Aorta (tissue), 5 donors: ENCODE measurements at regions not wholly inside any gene's neighbourhood (a gene's known extent, or its start where the extent isn't known, plus 50 kb on each side); places are given as distances from the start of the nearest gene placed in this dataset.
"Not testable (repeated sequence)": the region's sequence is repeated elsewhere in the genome, so short reads cannot be mapped to it uniquely, and the experiment has no call there.

Source experiments
- ATAC-seq: fragments of 200-7000 bp; cut with Tn5 transposase; one replicate; pipeline ENCODE4 v1.9.1; 2022; ENCODE audit warnings: moderate library complexity; ENCODE audit not compliant: low FRiP score
- DNase-seq, 2 donors: peaks; one replicate each; pipeline ENCODE4 v3.0.0-alpha.2; 2020
- H3K27ac ChIP-seq, 2 donors: one replicate each; pipeline ENCODE4 v1.5.1; 2013; ENCODE audit warnings: low read length in 2 of 2, mild to moderate bottlenecking in 2 of 2, moderate library complexity in 2 of 2, control low read depth in 1 of 2, inconsistent platforms in 1 of 2, low read depth in 1 of 2
- H3K27me3 ChIP-seq, 2 donors: one replicate each; pipeline ENCODE4 v1.6.1; 2013; ENCODE audit warnings: control low read depth in 1 of 2, low read length in 1 of 2, mild to moderate bottlenecking in 1 of 2, moderate library complexity in 1 of 2; ENCODE audit not compliant: insufficient read depth in 2 of 2, control insufficient read depth in 1 of 2
- H3K36me3 ChIP-seq, 2 donors: one replicate each; pipeline ENCODE4 v1.6.1; 2013; ENCODE audit warnings: control low read depth in 1 of 2, low read length in 1 of 2, mild to moderate bottlenecking in 1 of 2; ENCODE audit not compliant: insufficient read depth in 2 of 2, control insufficient read depth in 1 of 2
- H3K4me1 ChIP-seq, 2 donors: one replicate each; pipeline ENCODE4 v1.6.1; 2013; ENCODE audit warnings: low read length in 2 of 2, control low read depth in 1 of 2, mild to moderate bottlenecking in 1 of 2, moderate library complexity in 1 of 2; ENCODE audit not compliant: insufficient read depth in 2 of 2, control insufficient read depth in 1 of 2
- H3K4me3 ChIP-seq, 2 donors: one replicate each; pipeline ENCODE4 v1.5.1; 2013; ENCODE audit warnings: low read length in 2 of 2, control low read depth in 1 of 2, mild to moderate bottlenecking in 1 of 2
- H3K9me3 ChIP-seq: one replicate; pipeline ENCODE4 v1.6.1; 2013; ENCODE audit warnings: mild to moderate bottlenecking, low read length; ENCODE audit not compliant: control insufficient read depth
- WGBS, 2 donors: extraction: QIAGEN DNeasy Blood & Tissue Kit; methylation state at CpG; one replicate each; pipeline ENCODE4 v1.1.7; 2013; 5-methylcytosine and 5-hydroxymethylcytosine counted together
- intact Hi-C, 2 donors: fragments of 100-400 bp; cut with DNase I; formaldehyde crosslinking; loops; one replicate each; pipeline versions ENCODE4 v1.14.2 to v1.15.0; 2022
- donor health status: healthy with polysubstance abuse.
- donor health status: Bipolar disorder and iron deficiency.
- donor health status: DM: no; HTN: no; CAD: no.
- donor health status: DM: no; HTN: no; CAD: no.
- donor health status: DM: yes; HTN: yes; CAD: no.

DNA sequence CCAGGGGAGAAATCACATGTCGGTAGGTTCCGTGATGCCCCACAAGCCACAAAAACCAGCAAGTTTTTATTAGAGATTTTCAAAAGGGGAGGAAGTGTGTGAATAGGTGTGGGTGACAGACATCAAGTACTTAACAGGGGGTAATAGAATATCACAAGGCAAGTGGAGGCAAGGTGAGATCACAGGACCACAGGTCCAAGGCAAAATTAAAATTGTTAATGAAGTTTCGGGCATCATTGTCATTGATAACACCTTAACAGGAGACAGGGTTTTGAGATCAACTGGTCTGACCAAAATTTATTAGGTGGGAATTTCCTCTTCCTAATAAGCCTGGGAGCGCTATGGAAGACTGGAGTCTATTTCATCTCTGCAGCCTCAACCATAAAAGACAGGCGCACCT lies 603.9 kb downstream of the KCNT2 start:
- WGBS, 2 donors, result 72% methylated on average over 5 of the region's 5 CpGs

DNA sequence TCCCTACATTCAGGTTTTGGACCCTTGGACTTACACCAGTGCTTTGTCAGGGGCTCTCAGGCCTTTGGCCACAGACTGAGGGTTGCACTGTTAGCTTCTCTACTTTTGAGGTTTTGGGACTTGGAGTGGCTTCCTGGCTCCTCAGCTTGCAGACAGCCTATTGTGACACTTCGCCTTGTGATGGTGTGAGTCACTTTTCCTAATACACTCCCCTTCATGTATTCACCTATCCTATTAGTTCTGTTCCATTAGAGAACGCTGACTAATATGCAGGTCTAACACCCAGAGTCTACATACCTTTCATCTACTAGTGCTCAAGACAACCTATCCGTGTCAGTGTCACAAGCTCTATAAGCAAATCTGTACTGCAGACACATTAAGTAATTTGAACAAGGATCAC lies 605.3 kb downstream of the KCNT2 start:
- Histone ChIP-seq H3K9me3 (peaks cover 3% of the 10 kb centered on the region), H3K4me3 (no peak overlapping the region), H3K36me3 (no peaks in the 10 kb centered on the region), H3K4me1 (no peaks in the 10 kb centered on the region), H3K27me3 (no peaks in the 10 kb centered on the region), H3K27ac (no peak overlapping the region)
- 90 to 94% methylated on average over 3 of the region's 3 CpGs for WGBS, 2 donors
- ATAC-seq (no peak), DNase-seq (no peak)
- intact Hi-C loops, result no loop called here

More for the DNA sequence above, 603.9 kb downstream of the KCNT2 start:
- DNase-seq, H3K27ac ChIP-seq, H3K9me3 ChIP-seq, H3K4me1 ChIP-seq, intact Hi-C loops, H3K27me3 ChIP-seq, H3K36me3 ChIP-seq, H3K4me3 ChIP-seq, ATAC-seq: not testable (repeated sequence)

DNA sequence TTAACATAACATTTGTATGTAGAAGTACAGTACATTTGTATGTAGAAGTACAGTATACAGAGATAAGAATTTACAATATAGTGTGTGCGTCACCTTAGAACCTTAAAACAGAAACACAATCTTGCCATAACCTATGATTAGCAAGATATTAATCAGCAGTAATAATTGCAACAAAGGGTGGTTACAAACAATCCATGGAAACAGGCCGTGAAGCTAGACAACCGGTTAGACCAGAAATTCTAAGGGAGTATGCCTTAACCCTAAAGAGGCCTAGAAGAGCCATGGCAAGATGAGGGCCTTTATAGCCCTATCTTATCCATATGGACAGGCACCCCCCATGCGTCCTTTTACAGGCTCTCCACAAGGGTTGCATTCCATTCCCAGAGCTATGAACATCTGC lies 605.9 kb downstream of the KCNT2 start:
- ATAC-seq, H3K27ac ChIP-seq, H3K4me1 ChIP-seq, H3K27me3 ChIP-seq, H3K4me3 ChIP-seq, H3K36me3 ChIP-seq, H3K9me3 ChIP-seq, DNase-seq, intact Hi-C loops: not testable (repeated sequence)
- WGBS, 2 donors, result 88 to 93% methylated on average over 4 of the region's 4 CpGs

DNA sequence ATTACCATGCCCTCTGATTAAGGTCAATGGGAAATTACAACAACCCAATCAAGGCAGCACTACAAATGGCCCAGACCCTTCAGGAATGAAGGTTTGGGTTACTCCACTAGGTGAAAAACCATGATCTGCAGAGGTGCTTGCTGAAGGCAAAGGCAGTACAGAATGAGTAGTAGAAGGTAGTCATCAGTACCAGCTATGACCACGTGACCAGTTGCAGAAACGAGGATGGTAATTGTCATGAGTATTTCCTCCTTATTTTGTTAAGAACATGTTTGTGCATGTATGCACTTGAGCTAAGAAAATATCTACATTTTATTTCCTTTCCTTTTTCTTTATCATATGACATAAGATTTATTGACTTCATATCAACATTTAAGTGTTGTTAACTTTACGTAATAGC lies 607.1 kb downstream of the KCNT2 start:
- intact Hi-C loops, result no loop called here
- no peaks in the 10 kb centered on the region for H3K36me3 ChIP-seq
- no peaks in the 10 kb centered on the region for H3K27me3 ChIP-seq
- H3K27ac ChIP-seq, result no peak overlapping the region
- H3K9me3 ChIP-seq, result peaks cover 3% of the 10 kb centered on the region
- H3K4me1 ChIP-seq, result no peaks in the 10 kb centered on the region
- WGBS, 2 donors, result 71 to 72% methylated on average over 3 of the region's 3 CpGs
- no peak overlapping the region for H3K4me3 ChIP-seq
- DNase-seq (no peak), ATAC-seq (no peak)

DNA sequence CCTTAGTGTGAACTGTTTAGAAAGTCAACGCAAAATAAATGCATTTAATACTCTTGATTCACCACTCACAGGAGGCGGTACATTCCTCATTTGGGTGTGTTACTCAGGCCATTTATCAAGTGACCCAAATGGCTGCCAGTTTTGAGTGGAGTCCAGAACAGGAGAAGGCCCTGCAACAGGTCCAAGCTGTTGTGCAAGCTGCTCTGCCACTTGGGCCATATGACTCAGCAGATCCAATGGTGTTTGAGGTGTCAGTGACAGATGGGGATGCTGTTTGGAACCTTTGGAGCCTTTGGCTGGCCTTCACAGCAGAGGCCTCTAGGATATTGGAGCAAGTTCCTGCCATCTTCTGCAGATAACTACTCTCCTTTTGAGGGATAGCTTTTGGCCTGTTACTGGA lies 609.2 kb downstream of the KCNT2 start:
- DNase-seq, result no peak
- intact Hi-C loops, result no loop called here
- H3K4me3 ChIP-seq, result no peak overlapping the region
- H3K27ac ChIP-seq, result no peak overlapping the region
- H3K27me3 ChIP-seq, result no peaks in the 10 kb centered on the region
- WGBS, 2 donors, result 96% methylated on average over 2 of the region's 2 CpGs
- no peak for ATAC-seq
- H3K4me1 ChIP-seq, result no peaks in the 10 kb centered on the region
- no peaks in the 10 kb centered on the region for H3K36me3 ChIP-seq
- peaks cover 3% of the 10 kb centered on the region for H3K9me3 ChIP-seq

DNA sequence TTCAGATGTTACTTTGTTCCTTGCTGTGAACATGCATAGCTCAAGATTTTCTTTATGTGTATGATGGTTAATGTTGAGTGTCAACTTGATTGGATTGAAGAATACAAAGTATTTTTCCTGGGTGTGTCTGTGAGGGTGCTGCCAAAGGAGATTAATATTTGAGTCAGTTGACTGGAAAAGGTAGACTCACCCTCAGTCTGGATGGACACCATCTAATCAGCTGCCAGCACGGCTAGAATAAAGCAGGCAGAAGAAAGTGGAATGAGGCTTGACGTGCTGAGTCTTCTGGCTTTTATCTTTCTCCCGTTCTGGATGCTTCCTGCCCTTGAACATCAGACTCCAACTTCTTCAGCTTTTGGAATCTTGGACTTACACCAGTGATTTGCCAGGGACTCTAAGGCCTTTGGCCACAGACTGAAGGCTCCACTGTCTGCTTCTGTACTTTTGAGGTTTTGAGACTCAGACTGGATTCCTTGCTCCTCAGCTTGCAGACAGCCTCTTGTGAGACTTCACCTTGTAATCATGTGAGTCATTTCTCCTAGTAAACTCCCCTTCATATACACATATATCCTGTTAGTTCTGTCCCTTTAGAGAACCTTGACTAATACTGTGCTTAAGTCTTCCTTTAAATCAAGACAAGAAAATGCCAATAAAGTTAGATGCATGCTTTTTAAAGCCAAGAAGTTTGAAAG lies 626.6 kb downstream of the KCNT2 start:
- H3K4me3 ChIP-seq, result no peak overlapping the region
- intact Hi-C loops, result no loop called here
- 71 to 80% methylated on average over 3 of the region's 3 CpGs for WGBS, 2 donors
- DNase-seq (no peak), ATAC-seq (no peak)
- no peak overlapping the region for H3K27ac ChIP-seq
- H3K36me3 ChIP-seq, result no peaks in the 10 kb centered on the region
- no peaks in the 10 kb centered on the region for H3K9me3 ChIP-seq
- no peaks in the 10 kb centered on the region for H3K27me3 ChIP-seq
- H3K4me1 ChIP-seq, result no peaks in the 10 kb centered on the region

DNA sequence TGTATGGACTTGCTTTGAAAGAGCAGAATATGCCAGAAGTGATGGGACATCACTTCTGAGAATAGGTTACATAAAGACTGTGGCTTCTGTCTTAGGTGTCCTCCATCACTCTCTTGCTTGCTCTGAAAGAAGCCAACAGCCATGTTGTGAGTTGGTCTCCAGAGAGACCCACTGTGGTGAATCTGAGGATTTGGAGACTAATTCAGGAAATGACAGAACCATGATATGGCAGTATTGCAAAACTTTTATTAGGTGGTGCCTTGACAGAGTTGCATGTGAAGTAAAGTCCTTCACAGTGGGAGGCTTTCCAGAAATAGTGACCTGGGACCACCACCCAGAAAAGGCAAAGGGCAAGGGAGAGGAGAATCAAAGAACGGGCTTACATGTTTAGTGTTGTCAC lies 628.6 kb downstream of the KCNT2 start:
- no peaks in the 10 kb centered on the region for H3K4me1 ChIP-seq
- no peaks in the 10 kb centered on the region for H3K27me3 ChIP-seq
- H3K9me3 ChIP-seq, result no peaks in the 10 kb centered on the region
- no peak overlapping the region for H3K27ac ChIP-seq
- no peaks in the 10 kb centered on the region for H3K36me3 ChIP-seq
- WGBS, 2 donors, result 85 to 89% methylated on average over 1 of the region's 1 CpG
- intact Hi-C loops, result no loop called here
- no peak for ATAC-seq
- no peak for DNase-seq
- H3K4me3 ChIP-seq, result no peak overlapping the region

DNA sequence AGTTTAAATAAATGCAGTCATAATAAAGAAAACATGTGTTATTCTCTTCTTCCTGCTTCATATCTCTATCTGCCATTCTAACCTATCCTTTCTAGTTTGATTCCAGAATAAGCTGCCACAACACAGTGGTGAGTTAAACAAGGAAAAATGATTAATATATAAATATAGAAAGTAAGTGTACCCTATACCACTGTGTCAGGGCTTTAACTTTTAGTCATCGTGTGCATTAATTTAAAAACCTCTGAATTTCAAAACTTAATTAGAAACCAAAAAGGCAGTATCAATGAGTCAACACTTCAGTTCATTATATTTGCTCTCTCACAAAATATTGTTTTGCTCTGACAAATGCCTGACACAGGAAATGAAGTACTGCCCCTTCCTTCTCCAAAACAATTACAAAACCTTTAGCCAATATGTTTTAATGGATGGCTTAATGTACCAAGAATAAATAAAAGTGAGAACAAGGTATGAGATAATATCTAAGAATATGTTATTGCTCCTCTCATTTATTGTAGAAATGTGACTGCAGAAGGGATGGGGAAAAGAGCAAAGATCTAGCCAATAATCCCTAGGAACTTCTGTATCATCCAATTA lies 634.8 kb downstream of the KCNT2 start:
- 64 to 66% methylated on average over 1 of the region's 1 CpG for WGBS, 2 donors
- Histone ChIP-seq H3K36me3 (no peaks in the 10 kb centered on the region), H3K9me3 (peaks cover 1% of the 10 kb centered on the region), H3K4me3 (no peak overlapping the region), H3K4me1 (no peaks in the 10 kb centered on the region), H3K27me3 (no peaks in the 10 kb centered on the region), H3K27ac (no peak overlapping the region)
- intact Hi-C loops, result no loop called here
- no peak for DNase-seq
- no peak for ATAC-seq

DNA sequence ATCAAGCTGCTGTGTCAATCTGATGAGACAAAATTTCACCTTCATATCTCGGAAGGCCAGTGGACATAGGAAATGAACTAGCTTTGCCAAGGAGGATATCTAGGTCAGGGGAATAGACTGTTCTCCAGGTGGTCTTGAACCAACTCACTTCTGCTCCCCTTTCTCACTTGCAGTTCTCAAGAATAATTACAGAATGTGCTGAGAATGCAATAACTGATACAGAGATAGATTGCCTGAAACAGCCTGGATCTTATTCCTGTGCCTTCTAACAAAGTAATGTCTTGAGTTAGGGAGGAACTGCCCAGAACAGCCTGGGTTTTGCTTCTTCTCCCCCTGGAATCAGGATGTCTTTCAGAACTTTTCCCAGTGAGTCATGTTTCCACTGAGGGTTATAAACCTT lies 636.7 kb downstream of the KCNT2 start:
- 95 to 97% methylated on average over 1 of the region's 1 CpG for WGBS, 2 donors
- H3K4me3 ChIP-seq, result no peak overlapping the region
- no peak for ATAC-seq
- no peaks in the 10 kb centered on the region for H3K36me3 ChIP-seq
- DNase-seq, result no peak
- H3K27me3 ChIP-seq, result no peaks in the 10 kb centered on the region
- intact Hi-C loops, result no loop called here
- no peaks in the 10 kb centered on the region for H3K4me1 ChIP-seq
- no peak overlapping the region for H3K27ac ChIP-seq
- peaks cover 3% of the 10 kb centered on the region for H3K9me3 ChIP-seq
